ENCODE measurements at regions not wholly inside any gene's neighbourhood (a gene's known extent, or its start where the extent isn't known, plus 50 kb on each side); places are given as distances from the start of the nearest gene placed in this dataset.

DNA sequence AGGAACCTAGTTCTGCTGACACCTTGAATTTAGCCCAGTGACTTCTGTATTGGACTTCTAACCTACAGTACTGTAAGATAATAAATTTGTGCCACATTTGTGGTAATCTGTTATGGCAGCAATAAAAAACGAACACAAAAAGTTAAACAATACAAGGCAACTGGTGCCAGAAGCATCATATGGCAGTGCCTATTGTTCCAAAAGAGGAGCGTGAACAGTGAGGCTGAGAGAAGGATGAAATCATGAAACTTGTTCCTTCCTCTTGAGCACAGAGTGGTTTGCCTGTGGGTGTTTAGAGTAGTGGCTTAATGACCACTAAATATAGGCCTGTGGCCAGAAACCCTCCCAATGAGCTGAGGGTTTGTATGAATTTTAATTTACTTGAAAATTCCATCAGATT lies 69.7 kb upstream of the PGRMC2 start:
- intact Hi-C loops (cut with micrococcal nuclease; ENCODE audit: unreplicated experiment) (no loop called here), in situ Hi-C loops (cut with HindIII; ENCODE audit: low pct_unique_long_range_greater_than_20kb, low sequenced_read_pairs) (no loop called here)
- no peak overlapping the region for H3K4me3 ChIP-seq (ENCODE audit: low read depth in 2 of 2, low read length in 2 of 2)
- peaks cover 7% of the 10 kb centered on the region for H3K4me1 ChIP-seq (ENCODE audit: control insufficient read depth, insufficient read depth, low read length)
- DNase-seq (ENCODE audit: low read depth, low spot score) (no peak), ATAC-seq (no peak)
- H3K27ac ChIP-seq (ENCODE audit: low read length) = no peak overlapping the region
- TF ChIP-seq, protein P1, sequence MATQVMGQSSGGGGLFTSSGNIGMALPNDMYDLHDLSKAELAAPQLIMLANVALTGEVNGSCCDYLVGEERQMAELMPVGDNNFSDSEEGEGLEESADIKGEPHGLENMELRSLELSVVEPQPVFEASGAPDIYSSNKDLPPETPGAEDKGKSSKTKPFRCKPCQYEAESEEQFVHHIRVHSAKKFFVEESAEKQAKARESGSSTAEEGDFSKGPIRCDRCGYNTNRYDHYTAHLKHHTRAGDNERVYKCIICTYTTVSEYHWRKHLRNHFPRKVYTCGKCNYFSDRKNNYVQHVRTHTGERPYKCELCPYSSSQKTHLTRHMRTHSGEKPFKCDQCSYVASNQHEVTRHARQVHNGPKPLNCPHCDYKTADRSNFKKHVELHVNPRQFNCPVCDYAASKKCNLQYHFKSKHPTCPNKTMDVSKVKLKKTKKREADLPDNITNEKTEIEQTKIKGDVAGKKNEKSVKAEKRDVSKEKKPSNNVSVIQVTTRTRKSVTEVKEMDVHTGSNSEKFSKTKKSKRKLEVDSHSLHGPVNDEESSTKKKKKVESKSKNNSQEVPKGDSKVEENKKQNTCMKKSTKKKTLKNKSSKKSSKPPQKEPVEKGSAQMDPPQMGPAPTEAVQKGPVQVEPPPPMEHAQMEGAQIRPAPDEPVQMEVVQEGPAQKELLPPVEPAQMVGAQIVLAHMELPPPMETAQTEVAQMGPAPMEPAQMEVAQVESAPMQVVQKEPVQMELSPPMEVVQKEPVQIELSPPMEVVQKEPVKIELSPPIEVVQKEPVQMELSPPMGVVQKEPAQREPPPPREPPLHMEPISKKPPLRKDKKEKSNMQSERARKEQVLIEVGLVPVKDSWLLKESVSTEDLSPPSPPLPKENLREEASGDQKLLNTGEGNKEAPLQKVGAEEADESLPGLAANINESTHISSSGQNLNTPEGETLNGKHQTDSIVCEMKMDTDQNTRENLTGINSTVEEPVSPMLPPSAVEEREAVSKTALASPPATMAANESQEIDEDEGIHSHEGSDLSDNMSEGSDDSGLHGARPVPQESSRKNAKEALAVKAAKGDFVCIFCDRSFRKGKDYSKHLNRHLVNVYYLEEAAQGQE (IDR thresholded peaks at IDR 0.05; ENCODE audit: insufficient read depth in 1 of 2, low read depth in 2 of 2, low read length in 1 of 2) = no peak
- TF ChIP-seq POLR2AphosphoS5 (IDR thresholded peaks at IDR 0.05; ENCODE audit: low read depth, low read length) (no peak), SIN3A (IDR thresholded peaks at IDR 0.05; ENCODE audit: borderline replicate concordance, insufficient read depth, low read depth, low read length) (no peak)
- TF ChIP-seq, protein P2, sequence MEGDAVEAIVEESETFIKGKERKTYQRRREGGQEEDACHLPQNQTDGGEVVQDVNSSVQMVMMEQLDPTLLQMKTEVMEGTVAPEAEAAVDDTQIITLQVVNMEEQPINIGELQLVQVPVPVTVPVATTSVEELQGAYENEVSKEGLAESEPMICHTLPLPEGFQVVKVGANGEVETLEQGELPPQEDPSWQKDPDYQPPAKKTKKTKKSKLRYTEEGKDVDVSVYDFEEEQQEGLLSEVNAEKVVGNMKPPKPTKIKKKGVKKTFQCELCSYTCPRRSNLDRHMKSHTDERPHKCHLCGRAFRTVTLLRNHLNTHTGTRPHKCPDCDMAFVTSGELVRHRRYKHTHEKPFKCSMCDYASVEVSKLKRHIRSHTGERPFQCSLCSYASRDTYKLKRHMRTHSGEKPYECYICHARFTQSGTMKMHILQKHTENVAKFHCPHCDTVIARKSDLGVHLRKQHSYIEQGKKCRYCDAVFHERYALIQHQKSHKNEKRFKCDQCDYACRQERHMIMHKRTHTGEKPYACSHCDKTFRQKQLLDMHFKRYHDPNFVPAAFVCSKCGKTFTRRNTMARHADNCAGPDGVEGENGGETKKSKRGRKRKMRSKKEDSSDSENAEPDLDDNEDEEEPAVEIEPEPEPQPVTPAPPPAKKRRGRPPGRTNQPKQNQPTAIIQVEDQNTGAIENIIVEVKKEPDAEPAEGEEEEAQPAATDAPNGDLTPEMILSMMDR (IDR thresholded peaks at IDR 0.05) = no peak
- no peaks in the 10 kb centered on the region for H3K36me3 ChIP-seq (ENCODE audit: control insufficient read depth, insufficient read depth, low read length)
- no TSS peak for BruUV-seq (replicated peaks)
- no peaks in the 10 kb centered on the region for H3K27me3 ChIP-seq (ENCODE audit: control insufficient read depth, insufficient read depth, low read length)
- ChIA-PET CTCF (interaction anchor here (0.6 kb wide), 1 partner anchor 464 kb away, joined by 12 read pairs; no protein-coding TSS in a partner anchor), POLR2A (no interaction called here)
- H3K9me3 ChIP-seq (ENCODE audit: control insufficient read depth, insufficient read depth, low read depth, low read length) = no peaks in the 10 kb centered on the region

DNA sequence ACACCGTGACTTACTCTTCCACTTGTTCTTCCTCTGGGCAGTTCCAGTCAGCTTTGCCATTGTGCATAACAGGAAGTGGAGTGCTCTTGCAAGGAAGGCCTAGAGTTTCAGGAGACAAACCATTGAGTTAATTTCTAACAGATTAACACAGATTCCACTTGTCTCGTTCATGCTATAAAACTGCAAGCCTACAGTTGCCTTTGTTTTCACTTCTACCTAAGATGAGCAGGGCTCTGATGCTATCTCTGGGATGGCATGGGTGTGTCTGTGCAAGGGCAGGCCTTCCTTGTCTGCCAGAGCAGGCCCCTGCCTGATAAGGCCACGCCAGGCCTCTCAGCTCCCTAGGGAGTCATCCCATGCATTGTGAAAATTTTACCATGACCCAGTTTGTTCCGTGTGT lies 67.7 kb upstream of the PGRMC2 start:
- Histone ChIP-seq H3K27me3 (ENCODE audit: control insufficient read depth, insufficient read depth, low read length) (no peaks in the 10 kb centered on the region), H3K27ac (ENCODE audit: low read length) (peak overlapping the region; percentile 54), H3K4me3 (ENCODE audit: low read depth in 2 of 2, low read length in 2 of 2) (no peak overlapping the region), H3K4me1 (ENCODE audit: control insufficient read depth, insufficient read depth, low read length) (peaks cover 7% of the 10 kb centered on the region), H3K9me3 (ENCODE audit: control insufficient read depth, insufficient read depth, low read depth, low read length) (no peaks in the 10 kb centered on the region), H3K36me3 (ENCODE audit: control insufficient read depth, insufficient read depth, low read length) (no peaks in the 10 kb centered on the region)
- no peak for DNase-seq (ENCODE audit: low read depth, low spot score)
- ATAC-seq = no peak
- in situ Hi-C loops (cut with HindIII; ENCODE audit: low pct_unique_long_range_greater_than_20kb, low sequenced_read_pairs) = no loop called here
- no TSS peak for BruUV-seq (replicated peaks)
- ChIA-PET CTCF (no interaction called here), POLR2A (no interaction called here)
- TF ChIP-seq, protein P1 (IDR thresholded peaks at IDR 0.05; ENCODE audit: insufficient read depth in 1 of 2, low read depth in 2 of 2, low read length in 1 of 2) = no peak
- TF ChIP-seq TCF7L2 (IDR thresholded peaks at IDR 0.05; ENCODE audit: low read depth, low read length) (no peak), SIN3A (IDR thresholded peaks at IDR 0.05; ENCODE audit: borderline replicate concordance, insufficient read depth, low read depth, low read length) (no peak), POLR2AphosphoS5 (IDR thresholded peaks at IDR 0.05; ENCODE audit: low read depth, low read length) (no peak)
- TF ChIP-seq, protein P2 (IDR thresholded peaks at IDR 0.05) = no peak
- intact Hi-C loops (cut with micrococcal nuclease; ENCODE audit: unreplicated experiment) = no loop called here
